H1 (cell line): ENCODE measurements at regions not wholly inside any gene's neighbourhood (a gene's known extent, or its start where the extent isn't known, plus 50 kb on each side); places are given as distances from the start of the nearest gene placed in this dataset.

Experiments
- CTCF ChIA-PET: fragments of 300-600 bp; sonication (Branson Sonifier 250); formaldehyde crosslinking; loops from one replicate; lab custom pipeline; 2021; ENCODE audit not compliant: partially characterized antibody; lab: Charles Lee
- POLR2A ChIA-PET: fragments of 300-600 bp; sonication (Branson Sonifier 250); formaldehyde crosslinking; loops from one replicate; lab custom pipeline; 2021; ENCODE audit warnings: inconsistent platforms; ENCODE audit not compliant: partially characterized antibody; lab: Charles Lee
- DNase-seq, 2 experiments: peaks; one replicate each; pipeline versions ENCODE4 v3.0.0 to v3.0.0-alpha.2; 2010 to 2022; ENCODE audit warnings: low spot score in 2 of 2, low read depth in 1 of 2, mixed read lengths in 1 of 2
- FAIRE-seq: peaks from 2 replicates; lab custom pipeline; 2011; peaks lifted over from hg19 to GRCh38; lab: Jason Lieb, UNC
- H2AFZ ChIP-seq: 2 replicates; pipeline ENCODE4 v1.8.1; 2012; ENCODE audit warnings: low read length, inconsistent platforms
- H2AK5ac ChIP-seq: 2 replicates; pipeline ENCODE4 v1.6.1; 2013; ENCODE audit warnings: low read depth, low read length
- H2BK120ac ChIP-seq: replicated peaks from 2 replicates; pipeline ENCODE3; 2013; ENCODE audit warnings: low read depth, low read length, inconsistent platforms
- H2BK12ac ChIP-seq: 2 replicates; pipeline ENCODE4 v1.6.1; 2013; ENCODE audit warnings: low read depth, low read length
- H2BK15ac ChIP-seq: 2 replicates; pipeline ENCODE4 v1.6.1; 2013; ENCODE audit warnings: low read length
- H2BK20ac ChIP-seq: 2 replicates; pipeline ENCODE4 v1.6.1; 2013; ENCODE audit warnings: low read length
- H2BK5ac ChIP-seq: 2 replicates; pipeline ENCODE4 v1.6.1; 2013; ENCODE audit warnings: low read depth, low read length
- H3K14ac ChIP-seq: 2 replicates; pipeline ENCODE4 v1.6.1; 2013; ENCODE audit warnings: inconsistent platforms; ENCODE audit not compliant: insufficient read length
- H3K18ac ChIP-seq: 2 replicates; pipeline ENCODE4 v1.6.1; 2013; ENCODE audit warnings: low read length; ENCODE audit errors: extremely low read depth
- H3K23ac ChIP-seq: 2 replicates; pipeline ENCODE4 v1.6.1; 2013; ENCODE audit warnings: inconsistent platforms; ENCODE audit not compliant: insufficient read length
- H3K23me2 ChIP-seq: 2 replicates; pipeline ENCODE4 v1.6.1; 2013; ENCODE audit warnings: low read depth, low read length
- H3K27ac ChIP-seq: 2 replicates; pipeline ENCODE4 v1.6.1; 2011; ENCODE audit warnings: low read depth, low read length, inconsistent platforms
- H3K27me3 ChIP-seq, 4 experiments: replicated peaks in 1 of 4; 1 replicate in 1 of 4; 2 replicates in 3 of 4; pipeline versions ENCODE4 v1.6.1 to v1.8.1; 2011 to 2013; ENCODE audit warnings: low read length in 3 of 4, mild to moderate bottlenecking in 3 of 4, inconsistent platforms in 2 of 4, mixed read lengths in 2 of 4, moderate library complexity in 1 of 4; ENCODE audit not compliant: control insufficient read depth in 3 of 4, insufficient read depth in 3 of 4; ENCODE audit errors: extremely low read depth in 1 of 4
- H3K36me3 ChIP-seq, 4 experiments: 2 replicates each; pipeline versions ENCODE4 v1.6.1 to v1.8.1; 2011 to 2013; ENCODE audit warnings: mild to moderate bottlenecking in 4 of 4, low read length in 3 of 4, moderate library complexity in 2 of 4, control low read depth in 1 of 4, inconsistent platforms in 1 of 4; ENCODE audit not compliant: insufficient read depth in 4 of 4, control insufficient read depth in 2 of 4
- H3K4ac ChIP-seq: replicated peaks from 2 replicates; pipeline ENCODE3; 2013; ENCODE audit warnings: low read length, low read depth, mixed read lengths, inconsistent platforms; ENCODE audit not compliant: insufficient read length
- H3K4me1 ChIP-seq, 4 experiments: replicated peaks in 1 of 4; 1 replicate in 1 of 4; 2 replicates in 3 of 4; pipeline versions ENCODE4 v1.6.1 to v1.8.1; 2011 to 2013; ENCODE audit warnings: low read length in 3 of 4, inconsistent platforms in 2 of 4, mixed read lengths in 1 of 4; ENCODE audit not compliant: insufficient read depth in 4 of 4, control insufficient read depth in 3 of 4
- H3K4me2 ChIP-seq, 2 experiments: 2 replicates each; pipeline versions ENCODE4 v1.6.1 to v1.8.1; 2011 to 2013; ENCODE audit warnings: low read depth in 2 of 2, low read length in 2 of 2, control low read depth in 1 of 2, inconsistent platforms in 1 of 2, mild to moderate bottlenecking in 1 of 2; ENCODE audit not compliant: insufficient read depth in 1 of 2
- H3K4me3 ChIP-seq, 4 experiments: fragments of 200-600, 300-600 bp in 1 of 4; sonication (generic), shearing (Covaris generic), sonication (Bioruptor Twin) in 1 of 4; 2 replicates each; pipeline versions ENCODE4 v1.5.1 to v1.8.1; 2011 to 2016; ENCODE audit warnings: low read length in 4 of 4, low read depth in 3 of 4, control low read depth in 2 of 4, inconsistent platforms in 2 of 4, mild to moderate bottlenecking in 2 of 4, mixed read lengths in 1 of 4, moderate library complexity in 1 of 4; ENCODE audit not compliant: insufficient read depth in 2 of 4; ENCODE audit errors: extremely low read depth in 1 of 4
- H3K56ac ChIP-seq: replicated peaks from 2 replicates; pipeline ENCODE3; 2013; ENCODE audit warnings: low read depth, mild to moderate bottlenecking, mixed read lengths, low read length, inconsistent platforms; ENCODE audit not compliant: insufficient read length
- H3K79me1 ChIP-seq: 2 replicates; pipeline ENCODE4 v1.6.1; 2013; ENCODE audit warnings: low read depth, low read length, control low read depth
- H3K79me2 ChIP-seq, 2 experiments: 2 replicates each; pipeline versions ENCODE4 v1.6.1 to v1.8.1; 2012 to 2013; ENCODE audit warnings: low read length in 2 of 2, mild to moderate bottlenecking in 2 of 2, inconsistent platforms in 1 of 2; ENCODE audit not compliant: insufficient read depth in 2 of 2, control insufficient read depth in 1 of 2
- H3K9ac ChIP-seq, 4 experiments: replicated peaks in 1 of 4; 1 replicate in 1 of 4; 2 replicates in 3 of 4; pipeline versions ENCODE4 v1.6.1 to v1.8.1; 2011 to 2013; ENCODE audit warnings: low read depth in 3 of 4, low read length in 3 of 4, control low read depth in 2 of 4, mild to moderate bottlenecking in 2 of 4, moderate library complexity in 2 of 4, inconsistent platforms in 1 of 4; ENCODE audit errors: extremely low read depth in 1 of 4
- H3K9me3 ChIP-seq, 2 experiments: 2 replicates each; pipeline versions ENCODE4 v1.6.1 to v1.8.1; 2012 to 2013; ENCODE audit warnings: mild to moderate bottlenecking in 2 of 2, moderate library complexity in 2 of 2, control low read depth in 1 of 2, inconsistent platforms in 1 of 2, low read depth in 1 of 2, low read length in 1 of 2, mixed read lengths in 1 of 2; ENCODE audit not compliant: insufficient read depth in 2 of 2
- H4K20me1 ChIP-seq, 2 experiments: replicated peaks in 1 of 2; 2 replicates each; pipeline versions ENCODE3 to v1.8.1; 2011 to 2013; ENCODE audit warnings: inconsistent platforms in 2 of 2, low read length in 2 of 2, mild to moderate bottlenecking in 1 of 2; ENCODE audit not compliant: insufficient read depth in 2 of 2, control insufficient read depth in 1 of 2
- H4K5ac ChIP-seq: 2 replicates; pipeline ENCODE4 v1.6.1; 2013; ENCODE audit warnings: low read length, low read depth, mixed read lengths, inconsistent platforms; ENCODE audit not compliant: insufficient read length
- H4K8ac ChIP-seq: 2 replicates; pipeline ENCODE4 v1.8.0; 2013; ENCODE audit warnings: mild to moderate bottlenecking, moderate library complexity, low read length, inconsistent platforms; ENCODE audit not compliant: insufficient read depth; ENCODE audit errors: extremely low read depth
- H4K91ac ChIP-seq: replicated peaks from 2 replicates; pipeline ENCODE3; 2013; ENCODE audit warnings: low read length, mixed read lengths, inconsistent platforms; ENCODE audit not compliant: insufficient read length
- ATF2 ChIP-seq: IDR thresholded peaks from 2 replicates; pipeline ENCODE4 v1.6.1; 2012; ENCODE audit warnings: low read length, inconsistent platforms
- BCL11A ChIP-seq, 2 experiments: IDR thresholded peaks; one replicate each; pipeline ENCODE4 v1.6.1; 2011; ENCODE audit warnings: low read depth in 2 of 2, low read length in 2 of 2, mild to moderate bottlenecking in 2 of 2
- CBX8 ChIP-seq: fragments of 300-800, 300-1000 bp; sonication (generic); IDR thresholded peaks from 2 replicates; pipeline ENCODE4 v1.7.1; 2016; ENCODE audit warnings: low read depth, low read length, borderline replicate concordance
- CEBPB ChIP-seq: IDR thresholded peaks from 2 replicates; pipeline ENCODE4 v1.6.1; 2012; ENCODE audit warnings: low read depth, low read length
- CHD2 ChIP-seq: IDR thresholded peaks from 2 replicates; pipeline ENCODE4 v1.6.1; 2012; ENCODE audit warnings: low read length, improper control_type of control experiment
- FOSL1 ChIP-seq: IDR thresholded peaks from 2 replicates; pipeline ENCODE4 v1.6.1; 2011; ENCODE audit warnings: mild to moderate bottlenecking, low read depth, low read length, moderate library complexity; ENCODE audit not compliant: insufficient read depth
- KDM4A ChIP-seq: IDR thresholded peaks from one replicate; pipeline ENCODE4 v1.7.1; 2012; ENCODE audit warnings: low read depth, mild to moderate bottlenecking, moderate library complexity, low read length, inconsistent platforms; ENCODE audit not compliant: severe bottlenecking
- PHF8 ChIP-seq: fragments of 200-600 bp; sonication (generic); conservative IDR thresholded peaks from 2 replicates; pipeline ENCODE4 v1.7.1; 2012; ENCODE audit warnings: low read depth, mild to moderate bottlenecking, inconsistent platforms, low read length, moderate library complexity
- POLR2AphosphoS5 ChIP-seq: IDR thresholded peaks from 2 replicates; pipeline ENCODE4 v1.6.1; 2011; ENCODE audit warnings: low read depth, low read length
- RXRA ChIP-seq: IDR thresholded peaks from 2 replicates; pipeline ENCODE4 v1.6.1; 2011; ENCODE audit warnings: low read depth, mild to moderate bottlenecking, low read length, moderate library complexity; ENCODE audit not compliant: insufficient read depth
- SIRT6 ChIP-seq: IDR thresholded peaks from one replicate; pipeline ENCODE4 v1.7.1; 2012; ENCODE audit warnings: low read length, inconsistent platforms
- WGBS, 2 experiments: shearing (Covaris generic) in 1 of 2; methylation state at CpG; one replicate each; pipeline versions ENCODE4 v1.1.6 to v1.1.7; 2013 to 2015; ENCODE audit warnings: low lambda C conversion rate in 2 of 2, mixed read lengths in 2 of 2, inconsistent platforms in 1 of 2, low coverage in 1 of 2, missing lambda C conversion rate in 1 of 2; ENCODE audit not compliant: insufficient replicate concordance in 2 of 2, insufficient coverage in 1 of 2, insufficient read length in 1 of 2; ENCODE audit errors: extremely low coverage in 1 of 2, missing lambda C conversion rate in 1 of 2; 5-methylcytosine and 5-hydroxymethylcytosine counted together
- TF ChIP-seq, protein P1 (sequence below): IDR thresholded peaks from 2 replicates; pipeline ENCODE4 v1.6.1; 2011; ENCODE audit warnings: low read length, improper control_type of control experiment

- CTCF ChIA-PET, result no interaction called here
- H3K56ac ChIP-seq, result no peak overlapping the region
- no peak overlapping the region for H3K9ac ChIP-seq
- no peak overlapping the region for H3K4ac ChIP-seq
- no peaks in the 10 kb centered on the region for H3K79me2 ChIP-seq
- no peak overlapping the region for H3K4me3 ChIP-seq
- H4K5ac ChIP-seq, result no peak overlapping the region
- no peak overlapping the region for H3K18ac ChIP-seq
- H2AK5ac ChIP-seq, result no peak overlapping the region
- H3K27ac ChIP-seq, result no peak overlapping the region
- no peaks in the 10 kb centered on the region for H3K36me3 ChIP-seq
- no peaks in the 10 kb centered on the region for H3K27me3 ChIP-seq
- H3K4me1 ChIP-seq, result no peaks in the 10 kb centered on the region
- H2BK15ac ChIP-seq, result no peak overlapping the region
- no peaks in the 10 kb centered on the region for H3K9me3 ChIP-seq
- POLR2A ChIA-PET, result no interaction called here
- no peak overlapping the region for H2BK12ac ChIP-seq
- no peak overlapping the region for H3K4me2 ChIP-seq
- H3K14ac ChIP-seq, result no peak overlapping the region
- no peaks in the 10 kb centered on the region for H4K20me1 ChIP-seq
- FAIRE-seq (no peak), DNase-seq (no peak)
- H2BK20ac ChIP-seq, result no peak overlapping the region
- no peak overlapping the region for H2BK5ac ChIP-seq
- H3K23me2 ChIP-seq, result no peaks in the 10 kb centered on the region
- no peak overlapping the region for H2BK120ac ChIP-seq
- no peak overlapping the region for H4K91ac ChIP-seq
- H4K8ac ChIP-seq, result no peak overlapping the region
- no peak overlapping the region for H2AFZ ChIP-seq
- WGBS, 2 experiments, result 98% methylated on average over 5 of the region's 5 CpGs; no CpG with 5 or more reads in 1 of the 2 experiments
- no peaks in the 10 kb centered on the region for H3K79me1 ChIP-seq
- H3K23ac ChIP-seq, result no peak overlapping the region
- TF ChIP-seq CEBPB (no peak), BCL11A (IDR thresholded peaks at IDR 0.05; ENCODE audit: low read depth in 2 of 2, low read length in 2 of 2) (no peak), POLR2AphosphoS5 (no peak), CBX8 (no peak), ATF2 (no peak), FOSL1 (no peak), RXRA (no peak), CHD2 (no peak), PHF8 (no peak), SIRT6 (no peak), KDM4A (no peak)
- TF ChIP-seq, protein P1, sequence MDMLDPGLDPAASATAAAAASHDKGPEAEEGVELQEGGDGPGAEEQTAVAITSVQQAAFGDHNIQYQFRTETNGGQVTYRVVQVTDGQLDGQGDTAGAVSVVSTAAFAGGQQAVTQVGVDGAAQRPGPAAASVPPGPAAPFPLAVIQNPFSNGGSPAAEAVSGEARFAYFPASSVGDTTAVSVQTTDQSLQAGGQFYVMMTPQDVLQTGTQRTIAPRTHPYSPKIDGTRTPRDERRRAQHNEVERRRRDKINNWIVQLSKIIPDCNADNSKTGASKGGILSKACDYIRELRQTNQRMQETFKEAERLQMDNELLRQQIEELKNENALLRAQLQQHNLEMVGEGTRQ, result no peak
Measured at GRCh38 chr4:158313566-158313965, 103.3 kb downstream of the TMEM144 start.
